Prostate gland (tissue), 2 donors: ENCODE measurements at regions not wholly inside any gene's neighbourhood (a gene's known extent, or its start where the extent isn't known, plus 50 kb on each side); places are given as distances from the start of the nearest gene placed in this dataset.

Source experiments
- DNase-seq: peaks from one replicate; pipeline ENCODE4 v3.0.0-alpha.2; 2019; ENCODE audit warnings: low spot score
- H3K27ac ChIP-seq, 2 donors: fragments of 200-600 bp; sonication (generic); 2 replicates each; pipeline ENCODE4 v1.5.1; 2017 to 2019
- H3K27me3 ChIP-seq: fragments of 200-600 bp; sonication (generic); replicated peaks from 2 replicates; pipeline ENCODE4 v1.5.1; 2019; ENCODE audit not compliant: insufficient read depth
- H3K36me3 ChIP-seq, 2 donors: fragments of 200-600 bp; sonication (generic); 1 replicate in 1 of 2; 2 replicates in 1 of 2; pipeline versions ENCODE4 v1.5.1 to v1.8.1; 2017 to 2019
- H3K4me1 ChIP-seq: fragments of 200-600 bp; sonication (generic); replicated peaks from 2 replicates; pipeline ENCODE4 v1.5.1; 2019
- H3K4me3 ChIP-seq, 2 donors: fragments of 200-600 bp; sonication (generic); 2 replicates each; pipeline ENCODE4 v1.5.1; 2017 to 2019
- H3K9me3 ChIP-seq: fragments of 200-600 bp; sonication (generic); 2 replicates; pipeline ENCODE4 v1.5.1; 2017
- POLR2A ChIP-seq: fragments of 450-650 bp; IDR thresholded peaks from one replicate; pipeline ENCODE4 v1.6.1; 2016; ENCODE audit warnings: antibody characterized with exemption, mild to moderate bottlenecking
- POLR2AphosphoS5 ChIP-seq: sonication (generic); formaldehyde crosslinking; IDR thresholded peaks from one replicate; pipeline ENCODE4 v1.6.1; 2017; ENCODE audit warnings: antibody characterized with exemption
- WGBS: methylation state at CpG from one replicate; pipeline ENCODE4 v1.1.5; 2018; 5-methylcytosine and 5-hydroxymethylcytosine counted together
- intact Hi-C: fragments of 100-400 bp; cut with DNase I; formaldehyde crosslinking; loops from one replicate; pipeline ENCODE4 v1.14.2; 2022
- TF ChIP-seq, protein P1 (sequence below), 4 experiments: fragments of 200-600 bp in 2 of 4; fragments of 450-650 bp in 2 of 4; sonication (generic) in 2 of 4; IDR thresholded peaks; 1 replicate in 3 of 4; 2 replicates in 1 of 4; pipeline ENCODE4 v1.5.1; 2016 to 2019; ENCODE audit warnings: antibody characterized with exemption in 4 of 4, mild to moderate bottlenecking in 2 of 4, moderate library complexity in 2 of 4

DNA sequence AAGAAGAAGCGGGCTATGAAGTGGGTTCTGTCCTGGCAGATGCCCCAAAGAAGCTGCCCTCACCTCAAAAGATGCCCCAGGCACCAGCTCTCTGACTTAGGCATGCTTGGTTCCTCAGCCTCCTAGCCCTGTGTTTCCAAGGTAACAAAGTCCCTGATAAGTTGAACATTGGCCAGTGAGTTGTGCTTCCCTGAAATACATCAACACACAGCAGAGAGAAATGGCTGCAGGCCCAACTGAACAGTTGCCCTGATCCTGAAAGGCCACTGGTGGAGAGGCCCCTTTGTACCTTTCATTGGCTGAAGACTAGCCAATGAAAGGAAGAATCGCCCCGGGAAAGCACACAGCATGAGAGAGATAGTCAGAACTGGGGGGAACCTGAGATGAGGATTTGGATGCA, 169.9 kb upstream of the CTNNB1 start:
- intact Hi-C loops = no loop called here
- 61% methylated on average over 3 of the region's 3 CpGs for WGBS
- TF ChIP-seq, protein P1, sequence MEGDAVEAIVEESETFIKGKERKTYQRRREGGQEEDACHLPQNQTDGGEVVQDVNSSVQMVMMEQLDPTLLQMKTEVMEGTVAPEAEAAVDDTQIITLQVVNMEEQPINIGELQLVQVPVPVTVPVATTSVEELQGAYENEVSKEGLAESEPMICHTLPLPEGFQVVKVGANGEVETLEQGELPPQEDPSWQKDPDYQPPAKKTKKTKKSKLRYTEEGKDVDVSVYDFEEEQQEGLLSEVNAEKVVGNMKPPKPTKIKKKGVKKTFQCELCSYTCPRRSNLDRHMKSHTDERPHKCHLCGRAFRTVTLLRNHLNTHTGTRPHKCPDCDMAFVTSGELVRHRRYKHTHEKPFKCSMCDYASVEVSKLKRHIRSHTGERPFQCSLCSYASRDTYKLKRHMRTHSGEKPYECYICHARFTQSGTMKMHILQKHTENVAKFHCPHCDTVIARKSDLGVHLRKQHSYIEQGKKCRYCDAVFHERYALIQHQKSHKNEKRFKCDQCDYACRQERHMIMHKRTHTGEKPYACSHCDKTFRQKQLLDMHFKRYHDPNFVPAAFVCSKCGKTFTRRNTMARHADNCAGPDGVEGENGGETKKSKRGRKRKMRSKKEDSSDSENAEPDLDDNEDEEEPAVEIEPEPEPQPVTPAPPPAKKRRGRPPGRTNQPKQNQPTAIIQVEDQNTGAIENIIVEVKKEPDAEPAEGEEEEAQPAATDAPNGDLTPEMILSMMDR (IDR thresholded peaks at IDR 0.05) = no peak
- TF ChIP-seq POLR2AphosphoS5 (no peak), POLR2A (no peak)
- no peak overlapping the region for H3K4me3 ChIP-seq
- H3K4me1 ChIP-seq = no peaks in the 10 kb centered on the region
- no peaks in the 10 kb centered on the region for H3K9me3 ChIP-seq
- H3K27ac ChIP-seq = no peak overlapping the region
- no peaks in the 10 kb centered on the region for H3K36me3 ChIP-seq
- DNase-seq = no peak
- H3K27me3 ChIP-seq = no peaks in the 10 kb centered on the region

DNA sequence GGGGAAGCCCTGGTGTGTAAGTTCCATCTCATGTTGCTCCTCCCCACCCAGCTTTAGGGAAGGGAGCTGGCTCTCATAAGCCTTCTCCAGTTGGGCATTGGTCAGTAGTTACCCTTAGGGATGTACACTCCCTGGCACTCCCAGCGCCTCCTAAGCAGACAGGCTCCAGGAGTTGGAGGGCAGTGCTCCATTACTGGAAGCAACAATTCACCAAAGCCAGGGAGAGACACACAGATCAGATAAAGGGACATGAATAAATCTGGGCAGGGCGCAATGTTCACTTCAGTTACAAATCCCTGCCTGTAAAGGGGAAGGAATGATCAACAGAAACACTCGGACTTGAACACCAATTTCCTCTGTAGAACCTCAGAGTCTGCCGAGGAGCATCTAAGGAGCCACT, 169.1 kb upstream of the CTNNB1 start:
- H3K4me1 ChIP-seq = no peaks in the 10 kb centered on the region
- H3K27me3 ChIP-seq = no peaks in the 10 kb centered on the region
- H3K27ac ChIP-seq = no peak overlapping the region
- intact Hi-C loops = no loop called here
- H3K36me3 ChIP-seq = no peaks in the 10 kb centered on the region
- TF ChIP-seq, protein P1 (IDR thresholded peaks at IDR 0.05) = no peak
- TF ChIP-seq POLR2A (no peak), POLR2AphosphoS5 (no peak)
- no peak for DNase-seq
- H3K4me3 ChIP-seq = no peak overlapping the region
- WGBS = 73% methylated on average over 4 of the region's 4 CpGs
- no peaks in the 10 kb centered on the region for H3K9me3 ChIP-seq

DNA sequence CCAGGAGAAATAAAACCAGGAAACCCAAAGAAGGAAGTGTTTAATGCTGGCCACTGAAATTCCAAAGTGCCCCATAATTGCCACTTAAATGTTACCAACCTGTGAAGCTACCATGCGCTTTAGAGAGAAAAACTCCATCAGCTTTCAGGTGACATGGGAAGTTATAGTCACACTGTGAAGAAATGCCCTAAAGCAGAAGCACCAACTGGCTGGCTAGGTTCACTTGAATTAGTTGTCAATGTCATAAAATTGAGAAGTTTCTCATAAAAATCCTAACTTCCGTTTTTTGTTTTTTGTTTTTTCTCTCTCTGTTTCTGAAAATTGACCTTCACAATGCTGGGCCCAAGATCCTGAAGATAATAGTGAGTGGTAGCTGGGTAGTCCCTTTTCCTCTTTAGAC, 167.9 kb upstream of the CTNNB1 start:
- no peaks in the 10 kb centered on the region for H3K9me3 ChIP-seq
- TF ChIP-seq POLR2AphosphoS5 = no peak
- no peak for TF ChIP-seq POLR2A
- TF ChIP-seq, protein P1 (IDR thresholded peaks at IDR 0.05) = no peak
- H3K27ac ChIP-seq = no peak overlapping the region
- no peaks in the 10 kb centered on the region for H3K27me3 ChIP-seq
- H3K36me3 ChIP-seq = no peaks in the 10 kb centered on the region
- no peak for DNase-seq
- H3K4me1 ChIP-seq = no peaks in the 10 kb centered on the region
- intact Hi-C loops = no loop called here
- no peak overlapping the region for H3K4me3 ChIP-seq
- 67% methylated on average over 2 of the region's 2 CpGs for WGBS

DNA sequence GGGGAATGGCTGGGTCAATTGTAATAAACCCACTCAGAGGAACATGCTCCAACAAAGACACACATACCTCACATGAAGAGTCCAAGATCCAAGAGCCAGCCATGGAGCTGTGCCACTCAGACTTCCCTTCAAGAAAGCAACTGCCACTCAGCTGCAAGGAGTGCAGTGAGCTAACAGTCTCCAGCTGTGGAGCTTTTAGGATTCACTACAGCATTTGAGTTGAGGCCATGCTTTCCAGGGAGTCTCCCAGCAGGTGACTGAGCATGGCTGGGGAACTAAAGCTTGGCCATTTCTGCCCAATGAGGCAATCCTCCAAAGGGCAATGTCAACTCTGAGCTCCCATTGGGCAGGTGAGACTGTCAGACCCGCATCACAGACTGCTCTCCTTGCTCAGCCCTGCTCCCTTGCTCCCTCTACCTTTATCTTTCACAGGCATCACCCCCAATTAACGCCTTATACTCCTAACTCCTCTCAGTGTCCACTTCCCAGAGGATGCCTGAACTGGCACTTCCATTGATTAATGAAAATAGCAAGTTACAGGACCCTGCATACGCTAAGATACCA, 165.3 kb upstream of the CTNNB1 start:
- no peaks in the 10 kb centered on the region for H3K27me3 ChIP-seq
- DNase-seq = no peak
- no peaks in the 10 kb centered on the region for H3K36me3 ChIP-seq
- TF ChIP-seq POLR2A (no peak), POLR2AphosphoS5 (no peak)
- TF ChIP-seq, protein P1 (IDR thresholded peaks at IDR 0.05) = no peak
- no peaks in the 10 kb centered on the region for H3K4me1 ChIP-seq
- no peaks in the 10 kb centered on the region for H3K9me3 ChIP-seq
- WGBS = 100% methylated on average over 3 of the region's 3 CpGs
- H3K27ac ChIP-seq = no peak overlapping the region
- no peak overlapping the region for H3K4me3 ChIP-seq
- intact Hi-C loops = no loop called here

DNA sequence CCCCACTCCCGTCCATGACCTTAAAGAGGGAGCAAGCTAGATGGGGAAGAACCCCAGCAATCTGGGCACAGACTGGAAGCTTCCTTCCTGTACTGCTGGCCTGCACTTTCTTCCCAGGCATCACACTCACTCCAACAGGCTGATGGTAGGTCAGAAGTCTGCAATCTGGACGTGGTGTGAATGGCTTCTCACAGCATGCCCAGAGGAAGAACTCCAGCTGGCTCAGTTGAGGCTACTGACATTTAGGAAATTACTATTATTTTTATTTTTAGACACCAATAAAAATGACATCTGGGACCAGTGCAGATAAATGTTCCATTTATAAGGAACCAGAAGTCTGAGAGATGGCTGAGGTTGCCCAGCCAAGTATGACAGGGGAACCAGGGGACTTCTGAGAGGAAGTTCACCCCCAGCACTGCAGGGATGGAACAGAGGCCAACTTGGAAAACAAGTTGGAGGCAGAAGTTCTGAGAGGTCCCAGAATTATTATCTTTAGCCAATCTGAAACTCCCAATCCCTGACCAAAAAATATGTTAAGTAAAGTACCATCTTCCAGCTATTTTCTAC, 163.8 kb upstream of the CTNNB1 start:
- DNase-seq = no peak

More for the DNA sequence above, 163.8 kb upstream of the CTNNB1 start:
- Histone ChIP-seq H3K4me1 (no peaks in the 10 kb centered on the region), H3K27ac (no peak overlapping the region), H3K27me3 (no peaks in the 10 kb centered on the region), H3K9me3 (no peaks in the 10 kb centered on the region), H3K4me3 (no peak overlapping the region), H3K36me3 (no peaks in the 10 kb centered on the region)
- 50% methylated on average over 2 of the region's 2 CpGs for WGBS
- TF ChIP-seq, protein P1 (IDR thresholded peaks at IDR 0.05) = no peak
- TF ChIP-seq POLR2A (no peak), POLR2AphosphoS5 (no peak)
- intact Hi-C loops = no loop called here
